ENCODE measurements at regions not wholly inside any gene's neighbourhood (a gene's known extent, or its start where the extent isn't known, plus 50 kb on each side); places are given as distances from the start of the nearest gene placed in this dataset.

- intact Hi-C loops (cut with DNase I; ENCODE audit: low total_unique reads): no loop called here
- TF ChIP-seq CTCF (IDR thresholded peaks at IDR 0.05) (no peak), POLR2A (IDR thresholded peaks at IDR 0.05) (no peak)
- no peak overlapping the region for H3K4me3 ChIP-seq (ENCODE audit: low read depth, poor library complexity, severe bottlenecking)
- DNase-seq (ENCODE audit: low spot score in 2 of 2): no peak
- WGBS, 2 donors: 14% methylated on average over 10 of the region's 10 CpGs
Observed at GRCh38 chr5:38758774-38759600, 86.8 kb upstream of the OSMR start.

- H3K4me3 ChIP-seq (ENCODE audit: low read depth, poor library complexity, severe bottlenecking): no peak overlapping the region
- no peak for DNase-seq (ENCODE audit: low spot score in 2 of 2)
- TF ChIP-seq POLR2A (IDR thresholded peaks at IDR 0.05) (no peak), CTCF (IDR thresholded peaks at IDR 0.05) (no peak)
- intact Hi-C loops (cut with DNase I; ENCODE audit: low total_unique reads): no loop called here
- 86 to 87% methylated on average over 4 of the region's 4 CpGs for WGBS, 2 donors
Observed at GRCh38 chr5:38764937-38765391, 80.8 kb upstream of the OSMR start.

- no peak for DNase-seq (ENCODE audit: low spot score in 2 of 2)
- WGBS, 2 donors: 85 to 86% methylated on average over 5 of the region's 5 CpGs
- intact Hi-C loops (cut with DNase I; ENCODE audit: low total_unique reads): no loop called here
- H3K4me3 ChIP-seq (ENCODE audit: low read depth, poor library complexity, severe bottlenecking): no peak overlapping the region
- TF ChIP-seq CTCF (IDR thresholded peaks at IDR 0.05) (no peak), POLR2A (IDR thresholded peaks at IDR 0.05) (no peak)
Observed at GRCh38 chr5:38765399-38765861, 80.4 kb upstream of the OSMR start.

- no peak overlapping the region for H3K4me3 ChIP-seq (ENCODE audit: low read depth, poor library complexity, severe bottlenecking)
- TF ChIP-seq CTCF (IDR thresholded peaks at IDR 0.05) (no peak), POLR2A (IDR thresholded peaks at IDR 0.05) (no peak)
- no peak for DNase-seq (ENCODE audit: low spot score in 2 of 2)
- intact Hi-C loops (cut with DNase I; ENCODE audit: low total_unique reads): no loop called here
- WGBS, 2 donors: 44 to 45% methylated on average over 2 of the region's 2 CpGs
Observed at GRCh38 chr5:38766151-38766550, 79.7 kb upstream of the OSMR start.

GRCh38 chr5:38768412-38769211, 77.2 kb upstream of the OSMR start:
- DNase-seq (ENCODE audit: low spot score in 2 of 2): no peak
- no peak for TF ChIP-seq POLR2A (IDR thresholded peaks at IDR 0.05)
- TF ChIP-seq CTCF (IDR thresholded peaks at IDR 0.05): no peak
- WGBS, 2 donors: 67 to 68% methylated on average over 9 of the region's 9 CpGs
- intact Hi-C loops (cut with DNase I; ENCODE audit: low total_unique reads): no loop called here
- no peak overlapping the region for H3K4me3 ChIP-seq (ENCODE audit: low read depth, poor library complexity, severe bottlenecking)

Data from lower leg skin (tissue), 4 donors.